Smooth muscle cell (in vitro differentiated cells): ENCODE measurements at regions not wholly inside any gene's neighbourhood (a gene's known extent, or its start where the extent isn't known, plus 50 kb on each side); places are given as distances from the start of the nearest gene placed in this dataset.

Experiments
- DNase-seq: peaks from one replicate; lab custom pipeline; 2025; ENCODE audit not compliant: unreplicated experiment; lab: John Stamatoyannopoulos, UW
- H2AFZ ChIP-seq: fragments of 200-600 bp; sonication (generic); 2 replicates; pipeline ENCODE4 v1.6.0; 2016; ENCODE audit warnings: antibody characterized with exemption, low read depth, mild to moderate bottlenecking
- H3F3A ChIP-seq: fragments of 200-600 bp; sonication (generic); 2 replicates; pipeline ENCODE4 v1.6.0; 2017; ENCODE audit warnings: antibody characterized with exemption, low read depth
- H3K27ac ChIP-seq: fragments of 200-600 bp; sonication (generic); 2 replicates; pipeline ENCODE4 v1.5.1; 2016; ENCODE audit warnings: low read depth, mild to moderate bottlenecking
- H3K27me3 ChIP-seq: fragments of 200-600 bp; sonication (generic); 2 replicates; pipeline ENCODE4 v1.6.1; 2016; ENCODE audit warnings: low read depth, mild to moderate bottlenecking
- H3K36me3 ChIP-seq: fragments of 200-600 bp; sonication (generic); 2 replicates; pipeline ENCODE4 v1.5.1; 2016; ENCODE audit warnings: low read depth
- H3K4me1 ChIP-seq: fragments of 200-600 bp; sonication (generic); 2 replicates; pipeline ENCODE4 v1.5.1; 2016; ENCODE audit warnings: low read depth
- H3K4me2 ChIP-seq: fragments of 200-600 bp; sonication (generic); 2 replicates; pipeline ENCODE4 v1.6.0; 2016; ENCODE audit warnings: mild to moderate bottlenecking
- H3K4me3 ChIP-seq: fragments of 200-600 bp; sonication (generic); 2 replicates; pipeline ENCODE4 v1.5.1; 2016; ENCODE audit warnings: mild to moderate bottlenecking
- H3K79me2 ChIP-seq: fragments of 200-600 bp; sonication (generic); 2 replicates; pipeline ENCODE4 v1.6.0; 2016; ENCODE audit warnings: low read depth, mild to moderate bottlenecking
- H3K9ac ChIP-seq: fragments of 200-600 bp; sonication (generic); 2 replicates; pipeline ENCODE4 v1.6.0; 2016; ENCODE audit warnings: low read depth
- H3K9me3 ChIP-seq: fragments of 200-600 bp; sonication (generic); replicated peaks from 2 replicates; pipeline ENCODE4 v1.5.1; 2016; ENCODE audit warnings: low read depth
- H4K20me1 ChIP-seq: fragments of 200-600 bp; sonication (generic); 2 replicates; pipeline ENCODE4 v1.6.0; 2016; ENCODE audit warnings: low read depth
- WGBS: methylation state at CpG from one replicate; pipeline ENCODE4 v1.1.7; 2016; ENCODE audit warnings: low lambda C conversion rate; 5-methylcytosine and 5-hydroxymethylcytosine counted together
- TF ChIP-seq, protein P1 (sequence below): fragments of 200-600 bp; sonication (generic); IDR thresholded peaks from 2 replicates; pipeline ENCODE4 v1.5.1; 2017; ENCODE audit warnings: borderline replicate concordance, mild to moderate bottlenecking, antibody characterized with exemption; ENCODE audit not compliant: insufficient read depth, poor library complexity, severe bottlenecking

DNA sequence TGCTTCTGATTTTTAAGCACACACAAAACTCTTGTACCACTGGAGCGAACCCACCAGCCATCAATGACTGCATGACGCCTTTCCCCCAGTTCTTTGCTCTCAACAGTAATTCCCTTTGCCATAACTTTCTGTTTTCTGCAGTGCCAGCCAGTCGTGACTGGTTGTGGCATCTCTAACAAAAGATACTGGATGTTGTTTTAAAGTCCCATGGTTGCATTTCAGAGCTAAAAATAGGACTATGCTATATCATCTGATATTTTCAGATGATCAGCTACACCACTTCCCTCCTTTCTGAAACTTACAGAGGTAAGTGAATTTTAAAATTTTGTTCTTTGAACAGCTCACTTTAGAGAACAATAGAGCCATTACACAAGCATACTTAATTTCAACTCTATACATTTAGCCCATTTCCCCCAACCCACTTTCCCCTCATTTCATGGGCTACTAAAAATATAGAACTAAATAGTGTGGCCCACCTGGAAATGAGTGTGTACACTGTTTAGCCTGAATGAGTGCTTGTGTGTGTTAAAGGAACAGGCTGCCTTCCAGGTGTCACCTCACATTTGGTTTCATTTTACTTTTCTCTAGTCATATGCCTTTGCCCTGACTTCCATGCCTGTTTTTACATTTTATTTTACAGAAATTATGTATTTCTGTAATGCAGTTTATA, 136.9 kb upstream of the ZC3H12C start:
- Histone ChIP-seq H2AFZ (no peak overlapping the region), H3K27me3 (no peaks in the 10 kb centered on the region), H3K27ac (no peak overlapping the region)

DNA sequence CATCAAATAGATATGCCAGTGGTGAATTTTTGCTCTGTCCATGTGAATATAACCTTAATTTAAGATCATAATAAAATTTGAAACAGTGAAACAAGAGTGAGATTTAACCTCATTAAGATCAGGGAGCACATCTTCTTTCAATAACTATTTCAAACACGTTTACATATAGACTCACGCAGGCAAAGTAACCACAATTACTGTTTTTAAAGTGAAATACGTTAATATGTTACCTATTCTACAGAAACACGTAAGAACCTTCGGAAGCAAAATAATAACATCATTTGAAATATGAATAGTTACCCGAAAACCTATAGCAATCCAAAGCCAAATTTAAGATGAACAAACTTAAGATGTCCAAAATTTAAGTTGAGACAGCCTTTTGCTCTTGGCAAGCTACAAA, 136.2 kb upstream of the ZC3H12C start:
- no peaks in the 10 kb centered on the region for H3K27me3 ChIP-seq
- no peak overlapping the region for H3K4me2 ChIP-seq
- peaks cover 9% of the 10 kb centered on the region for H3K4me1 ChIP-seq
- no peak overlapping the region for H3K4me3 ChIP-seq
- WGBS, result 92% methylated on average over 6 of the region's 6 CpGs
- H3K9ac ChIP-seq, result no peak overlapping the region
- H3K79me2 ChIP-seq, result no peaks in the 10 kb centered on the region
- H3K9me3 ChIP-seq, result no peaks in the 10 kb centered on the region
- TF ChIP-seq, protein P1, sequence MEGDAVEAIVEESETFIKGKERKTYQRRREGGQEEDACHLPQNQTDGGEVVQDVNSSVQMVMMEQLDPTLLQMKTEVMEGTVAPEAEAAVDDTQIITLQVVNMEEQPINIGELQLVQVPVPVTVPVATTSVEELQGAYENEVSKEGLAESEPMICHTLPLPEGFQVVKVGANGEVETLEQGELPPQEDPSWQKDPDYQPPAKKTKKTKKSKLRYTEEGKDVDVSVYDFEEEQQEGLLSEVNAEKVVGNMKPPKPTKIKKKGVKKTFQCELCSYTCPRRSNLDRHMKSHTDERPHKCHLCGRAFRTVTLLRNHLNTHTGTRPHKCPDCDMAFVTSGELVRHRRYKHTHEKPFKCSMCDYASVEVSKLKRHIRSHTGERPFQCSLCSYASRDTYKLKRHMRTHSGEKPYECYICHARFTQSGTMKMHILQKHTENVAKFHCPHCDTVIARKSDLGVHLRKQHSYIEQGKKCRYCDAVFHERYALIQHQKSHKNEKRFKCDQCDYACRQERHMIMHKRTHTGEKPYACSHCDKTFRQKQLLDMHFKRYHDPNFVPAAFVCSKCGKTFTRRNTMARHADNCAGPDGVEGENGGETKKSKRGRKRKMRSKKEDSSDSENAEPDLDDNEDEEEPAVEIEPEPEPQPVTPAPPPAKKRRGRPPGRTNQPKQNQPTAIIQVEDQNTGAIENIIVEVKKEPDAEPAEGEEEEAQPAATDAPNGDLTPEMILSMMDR, result no peak
- no peak overlapping the region for H2AFZ ChIP-seq
- no peaks in the 10 kb centered on the region for H3K36me3 ChIP-seq
- H3F3A ChIP-seq, result no peaks in the 10 kb centered on the region
- H4K20me1 ChIP-seq, result no peaks in the 10 kb centered on the region
- DNase-seq, result no peak
- H3K27ac ChIP-seq, result no peak overlapping the region

More for the DNA sequence above, 136.9 kb upstream of the ZC3H12C start:
- TF ChIP-seq, protein P1, result no peak
- peaks cover 9% of the 10 kb centered on the region for H3K4me1 ChIP-seq
- no peaks in the 10 kb centered on the region for H3F3A ChIP-seq
- no peak overlapping the region for H3K4me3 ChIP-seq
- no peak overlapping the region for H3K9ac ChIP-seq
- no peak for DNase-seq
- H3K79me2 ChIP-seq, result no peaks in the 10 kb centered on the region
- H3K4me2 ChIP-seq, result no peak overlapping the region
- 90% methylated on average over 3 of the region's 3 CpGs for WGBS
- H3K9me3 ChIP-seq, result no peaks in the 10 kb centered on the region
- no peaks in the 10 kb centered on the region for H4K20me1 ChIP-seq
- no peaks in the 10 kb centered on the region for H3K36me3 ChIP-seq

DNA sequence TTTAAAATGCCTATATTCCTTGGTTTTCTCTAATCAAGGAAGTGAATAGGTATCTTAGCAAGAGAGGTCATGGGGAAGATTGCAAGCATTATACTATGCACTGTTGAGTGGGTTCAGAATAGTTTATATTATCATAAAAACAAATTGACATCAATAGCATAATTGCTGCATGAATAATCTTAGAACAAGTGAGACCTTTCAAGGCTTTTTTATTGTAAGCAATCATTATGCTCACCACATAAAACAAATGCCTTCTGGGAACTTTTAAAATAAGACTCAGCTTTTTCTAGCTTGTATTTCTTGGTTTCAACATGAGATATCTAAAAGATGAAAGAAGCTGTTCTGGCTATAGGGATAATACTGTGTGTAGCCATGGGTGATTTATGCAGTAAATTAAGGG, 135.6 kb upstream of the ZC3H12C start:
- peak overlapping the region; percentile 44 for H3K27ac ChIP-seq
- no peak overlapping the region for H3K9ac ChIP-seq
- no peak overlapping the region for H2AFZ ChIP-seq
- H3K27me3 ChIP-seq, result no peaks in the 10 kb centered on the region
- no peak overlapping the region for H3K4me3 ChIP-seq
- peak overlapping the region; percentile 46 for H3K4me2 ChIP-seq
- H3K79me2 ChIP-seq, result no peaks in the 10 kb centered on the region
- peaks cover 9% of the 10 kb centered on the region for H3K4me1 ChIP-seq
- no peaks in the 10 kb centered on the region for H4K20me1 ChIP-seq
- no peaks in the 10 kb centered on the region for H3K9me3 ChIP-seq
- H3F3A ChIP-seq, result no peaks in the 10 kb centered on the region
- no peaks in the 10 kb centered on the region for H3K36me3 ChIP-seq
- no peak for DNase-seq
- TF ChIP-seq, protein P1, result no peak
